H1 (cell line): ENCODE measurements at regions not wholly inside any gene's neighbourhood (a gene's known extent, or its start where the extent isn't known, plus 50 kb on each side); places are given as distances from the start of the nearest gene placed in this dataset.

Source experiments
- CTCF ChIA-PET: fragments of 300-600 bp; sonication (Branson Sonifier 250); formaldehyde crosslinking; loops from one replicate; lab custom pipeline; 2021; ENCODE audit not compliant: partially characterized antibody; lab: Charles Lee
- POLR2A ChIA-PET: fragments of 300-600 bp; sonication (Branson Sonifier 250); formaldehyde crosslinking; loops from one replicate; lab custom pipeline; 2021; ENCODE audit warnings: inconsistent platforms; ENCODE audit not compliant: partially characterized antibody; lab: Charles Lee
- DNase-seq, 2 experiments: peaks; one replicate each; pipeline versions ENCODE4 v3.0.0 to v3.0.0-alpha.2; 2010 to 2022; ENCODE audit warnings: low spot score in 2 of 2, low read depth in 1 of 2, mixed read lengths in 1 of 2
- FAIRE-seq: peaks from 2 replicates; lab custom pipeline; 2011; peaks lifted over from hg19 to GRCh38; lab: Jason Lieb, UNC
- H2AFZ ChIP-seq: 2 replicates; pipeline ENCODE4 v1.8.1; 2012; ENCODE audit warnings: low read length, inconsistent platforms
- H2AK5ac ChIP-seq: 2 replicates; pipeline ENCODE4 v1.6.1; 2013; ENCODE audit warnings: low read depth, low read length
- H2BK120ac ChIP-seq: replicated peaks from 2 replicates; pipeline ENCODE3; 2013; ENCODE audit warnings: low read depth, low read length, inconsistent platforms
- H2BK12ac ChIP-seq: 2 replicates; pipeline ENCODE4 v1.6.1; 2013; ENCODE audit warnings: low read depth, low read length
- H2BK15ac ChIP-seq: 2 replicates; pipeline ENCODE4 v1.6.1; 2013; ENCODE audit warnings: low read length
- H2BK20ac ChIP-seq: 2 replicates; pipeline ENCODE4 v1.6.1; 2013; ENCODE audit warnings: low read length
- H2BK5ac ChIP-seq: 2 replicates; pipeline ENCODE4 v1.6.1; 2013; ENCODE audit warnings: low read depth, low read length
- H3K14ac ChIP-seq: 2 replicates; pipeline ENCODE4 v1.6.1; 2013; ENCODE audit warnings: inconsistent platforms; ENCODE audit not compliant: insufficient read length
- H3K18ac ChIP-seq: 2 replicates; pipeline ENCODE4 v1.6.1; 2013; ENCODE audit warnings: low read length; ENCODE audit errors: extremely low read depth
- H3K23ac ChIP-seq: 2 replicates; pipeline ENCODE4 v1.6.1; 2013; ENCODE audit warnings: inconsistent platforms; ENCODE audit not compliant: insufficient read length
- H3K23me2 ChIP-seq: 2 replicates; pipeline ENCODE4 v1.6.1; 2013; ENCODE audit warnings: low read depth, low read length
- H3K27ac ChIP-seq: 2 replicates; pipeline ENCODE4 v1.6.1; 2011; ENCODE audit warnings: low read depth, low read length, inconsistent platforms
- H3K27me3 ChIP-seq, 4 experiments: replicated peaks in 1 of 4; 1 replicate in 1 of 4; 2 replicates in 3 of 4; pipeline versions ENCODE4 v1.6.1 to v1.8.1; 2011 to 2013; ENCODE audit warnings: low read length in 3 of 4, mild to moderate bottlenecking in 3 of 4, inconsistent platforms in 2 of 4, mixed read lengths in 2 of 4, moderate library complexity in 1 of 4; ENCODE audit not compliant: control insufficient read depth in 3 of 4, insufficient read depth in 3 of 4; ENCODE audit errors: extremely low read depth in 1 of 4
- H3K36me3 ChIP-seq, 4 experiments: 2 replicates each; pipeline versions ENCODE4 v1.6.1 to v1.8.1; 2011 to 2013; ENCODE audit warnings: mild to moderate bottlenecking in 4 of 4, low read length in 3 of 4, moderate library complexity in 2 of 4, control low read depth in 1 of 4, inconsistent platforms in 1 of 4; ENCODE audit not compliant: insufficient read depth in 4 of 4, control insufficient read depth in 2 of 4
- H3K4ac ChIP-seq: replicated peaks from 2 replicates; pipeline ENCODE3; 2013; ENCODE audit warnings: low read length, low read depth, mixed read lengths, inconsistent platforms; ENCODE audit not compliant: insufficient read length
- H3K4me1 ChIP-seq, 4 experiments: replicated peaks in 1 of 4; 1 replicate in 1 of 4; 2 replicates in 3 of 4; pipeline versions ENCODE4 v1.6.1 to v1.8.1; 2011 to 2013; ENCODE audit warnings: low read length in 3 of 4, inconsistent platforms in 2 of 4, mixed read lengths in 1 of 4; ENCODE audit not compliant: insufficient read depth in 4 of 4, control insufficient read depth in 3 of 4
- H3K4me2 ChIP-seq, 2 experiments: 2 replicates each; pipeline versions ENCODE4 v1.6.1 to v1.8.1; 2011 to 2013; ENCODE audit warnings: low read depth in 2 of 2, low read length in 2 of 2, control low read depth in 1 of 2, inconsistent platforms in 1 of 2, mild to moderate bottlenecking in 1 of 2; ENCODE audit not compliant: insufficient read depth in 1 of 2
- H3K4me3 ChIP-seq, 4 experiments: fragments of 200-600, 300-600 bp in 1 of 4; sonication (generic), shearing (Covaris generic), sonication (Bioruptor Twin) in 1 of 4; 2 replicates each; pipeline versions ENCODE4 v1.5.1 to v1.8.1; 2011 to 2016; ENCODE audit warnings: low read length in 4 of 4, low read depth in 3 of 4, control low read depth in 2 of 4, inconsistent platforms in 2 of 4, mild to moderate bottlenecking in 2 of 4, mixed read lengths in 1 of 4, moderate library complexity in 1 of 4; ENCODE audit not compliant: insufficient read depth in 2 of 4; ENCODE audit errors: extremely low read depth in 1 of 4
- H3K56ac ChIP-seq: replicated peaks from 2 replicates; pipeline ENCODE3; 2013; ENCODE audit warnings: low read depth, mild to moderate bottlenecking, mixed read lengths, low read length, inconsistent platforms; ENCODE audit not compliant: insufficient read length
- H3K79me1 ChIP-seq: 2 replicates; pipeline ENCODE4 v1.6.1; 2013; ENCODE audit warnings: low read depth, low read length, control low read depth
- H3K79me2 ChIP-seq, 2 experiments: 2 replicates each; pipeline versions ENCODE4 v1.6.1 to v1.8.1; 2012 to 2013; ENCODE audit warnings: low read length in 2 of 2, mild to moderate bottlenecking in 2 of 2, inconsistent platforms in 1 of 2; ENCODE audit not compliant: insufficient read depth in 2 of 2, control insufficient read depth in 1 of 2
- H3K9ac ChIP-seq, 4 experiments: replicated peaks in 1 of 4; 1 replicate in 1 of 4; 2 replicates in 3 of 4; pipeline versions ENCODE4 v1.6.1 to v1.8.1; 2011 to 2013; ENCODE audit warnings: low read depth in 3 of 4, low read length in 3 of 4, control low read depth in 2 of 4, mild to moderate bottlenecking in 2 of 4, moderate library complexity in 2 of 4, inconsistent platforms in 1 of 4; ENCODE audit errors: extremely low read depth in 1 of 4
- H3K9me3 ChIP-seq, 2 experiments: 2 replicates each; pipeline versions ENCODE4 v1.6.1 to v1.8.1; 2012 to 2013; ENCODE audit warnings: mild to moderate bottlenecking in 2 of 2, moderate library complexity in 2 of 2, control low read depth in 1 of 2, inconsistent platforms in 1 of 2, low read depth in 1 of 2, low read length in 1 of 2, mixed read lengths in 1 of 2; ENCODE audit not compliant: insufficient read depth in 2 of 2
- H4K20me1 ChIP-seq, 2 experiments: replicated peaks in 1 of 2; 2 replicates each; pipeline versions ENCODE3 to v1.8.1; 2011 to 2013; ENCODE audit warnings: inconsistent platforms in 2 of 2, low read length in 2 of 2, mild to moderate bottlenecking in 1 of 2; ENCODE audit not compliant: insufficient read depth in 2 of 2, control insufficient read depth in 1 of 2
- H4K5ac ChIP-seq: 2 replicates; pipeline ENCODE4 v1.6.1; 2013; ENCODE audit warnings: low read length, low read depth, mixed read lengths, inconsistent platforms; ENCODE audit not compliant: insufficient read length
- H4K8ac ChIP-seq: 2 replicates; pipeline ENCODE4 v1.8.0; 2013; ENCODE audit warnings: mild to moderate bottlenecking, moderate library complexity, low read length, inconsistent platforms; ENCODE audit not compliant: insufficient read depth; ENCODE audit errors: extremely low read depth
- H4K91ac ChIP-seq: replicated peaks from 2 replicates; pipeline ENCODE3; 2013; ENCODE audit warnings: low read length, mixed read lengths, inconsistent platforms; ENCODE audit not compliant: insufficient read length
- JUN ChIP-seq: IDR thresholded peaks from 2 replicates; pipeline ENCODE4 v1.6.1; 2011; ENCODE audit warnings: low read depth, mild to moderate bottlenecking, improper control_type of control experiment, low read length
- KDM5A ChIP-seq: fragments of 200-600 bp; IDR thresholded peaks from 2 replicates; pipeline ENCODE4 v1.7.1; 2012; ENCODE audit warnings: mild to moderate bottlenecking, low read length, inconsistent platforms, mixed read lengths
- RXRA ChIP-seq: IDR thresholded peaks from 2 replicates; pipeline ENCODE4 v1.6.1; 2011; ENCODE audit warnings: low read depth, mild to moderate bottlenecking, low read length, moderate library complexity; ENCODE audit not compliant: insufficient read depth
- ZNF274 ChIP-seq: IDR thresholded peaks from 2 replicates; pipeline ENCODE4 v1.7.0; 2012; ENCODE audit warnings: low read length, borderline replicate concordance; ENCODE audit errors: extremely low read depth
- WGBS, 2 experiments: shearing (Covaris generic) in 1 of 2; methylation state at CpG; one replicate each; pipeline versions ENCODE4 v1.1.6 to v1.1.7; 2013 to 2015; ENCODE audit warnings: low lambda C conversion rate in 2 of 2, mixed read lengths in 2 of 2, inconsistent platforms in 1 of 2, low coverage in 1 of 2, missing lambda C conversion rate in 1 of 2; ENCODE audit not compliant: insufficient replicate concordance in 2 of 2, insufficient coverage in 1 of 2, insufficient read length in 1 of 2; ENCODE audit errors: extremely low coverage in 1 of 2, missing lambda C conversion rate in 1 of 2; 5-methylcytosine and 5-hydroxymethylcytosine counted together

DNA sequence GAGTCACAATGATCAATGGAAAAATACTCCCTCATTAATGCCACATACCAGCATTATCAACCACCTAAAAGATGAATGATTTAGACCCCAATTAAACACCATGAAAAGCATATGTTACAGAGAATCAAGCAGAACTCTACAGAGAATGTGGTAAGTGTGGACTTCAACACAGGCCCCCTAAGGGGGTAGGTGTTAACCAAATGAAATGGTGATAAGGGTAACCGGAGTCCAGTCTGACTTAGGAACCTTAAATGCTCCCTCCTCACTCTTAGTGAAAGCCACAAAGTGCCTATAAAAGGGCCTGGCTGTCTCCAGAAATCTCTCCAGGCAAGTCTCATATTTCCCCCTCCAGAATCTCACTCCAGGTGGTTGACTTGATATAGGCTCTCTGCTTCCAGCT lies 149.2 kb upstream of the FOXD3 start:
- TF ChIP-seq KDM5A = no peak
- no peak for TF ChIP-seq JUN
- no peak for TF ChIP-seq RXRA
- TF ChIP-seq ZNF274 = no peak
- no peak overlapping the region for H3K23ac ChIP-seq
- no peak overlapping the region for H2BK12ac ChIP-seq
- ChIA-PET CTCF (interaction anchor here (1.3 to 1.9 kb wide), 3 partner anchors 13 to 23 kb away, joined by 4 to 6 read pairs (median 5); no protein-coding TSS in a partner anchor), POLR2A (no interaction called here)
- no peak overlapping the region for H3K4ac ChIP-seq
- H2BK15ac ChIP-seq = no peak overlapping the region
- DNase-seq (no peak), FAIRE-seq (no peak)
- H3K27ac ChIP-seq = no peak overlapping the region
- no peaks in the 10 kb centered on the region for H3K36me3 ChIP-seq
- no peaks in the 10 kb centered on the region for H4K20me1 ChIP-seq
- H3K79me2 ChIP-seq = no peaks in the 10 kb centered on the region
- no peak overlapping the region for H3K4me2 ChIP-seq
- no peak overlapping the region for H2AFZ ChIP-seq
- H3K14ac ChIP-seq = no peak overlapping the region
- H3K56ac ChIP-seq = no peak overlapping the region
- H4K91ac ChIP-seq = no peak overlapping the region
- H4K8ac ChIP-seq = no peak overlapping the region
- H2BK5ac ChIP-seq = no peak overlapping the region
- H3K4me3 ChIP-seq = no peak overlapping the region
- H3K27me3 ChIP-seq = no peaks in the 10 kb centered on the region
- H3K9ac ChIP-seq = no peak overlapping the region
- H2BK120ac ChIP-seq = no peak overlapping the region
- 93% methylated on average over 1 of the region's 1 CpG; no CpG with 5 or more reads in 1 of the 2 experiments for WGBS, 2 experiments
- H3K79me1 ChIP-seq = no peaks in the 10 kb centered on the region
- no peak overlapping the region for H4K5ac ChIP-seq
- no peak overlapping the region for H2AK5ac ChIP-seq
- no peaks in the 10 kb centered on the region for H3K4me1 ChIP-seq
- H3K23me2 ChIP-seq = no peaks in the 10 kb centered on the region
- no peak overlapping the region for H3K18ac ChIP-seq
- no peaks in the 10 kb centered on the region; a peak in 1 of 4 replicates for H3K9me3 ChIP-seq
- H2BK20ac ChIP-seq = no peak overlapping the region
